LNCAP (cell line): ENCODE measurements at regions not wholly inside any gene's neighbourhood (a gene's known extent, or its start where the extent isn't known, plus 50 kb on each side); places are given as distances from the start of the nearest gene placed in this dataset.
A peak's percentile ranks its signal among the peaks of the same experiment; 100 is the strongest.

ENCODE experiments used
- TF ChIP-seq, protein P1 (sequence below): fragments of 450-650 bp; IDR thresholded peaks from 2 replicates; pipeline ENCODE4 v1.5.1; 2017; ENCODE audit warnings: mild to moderate bottlenecking

DNA sequence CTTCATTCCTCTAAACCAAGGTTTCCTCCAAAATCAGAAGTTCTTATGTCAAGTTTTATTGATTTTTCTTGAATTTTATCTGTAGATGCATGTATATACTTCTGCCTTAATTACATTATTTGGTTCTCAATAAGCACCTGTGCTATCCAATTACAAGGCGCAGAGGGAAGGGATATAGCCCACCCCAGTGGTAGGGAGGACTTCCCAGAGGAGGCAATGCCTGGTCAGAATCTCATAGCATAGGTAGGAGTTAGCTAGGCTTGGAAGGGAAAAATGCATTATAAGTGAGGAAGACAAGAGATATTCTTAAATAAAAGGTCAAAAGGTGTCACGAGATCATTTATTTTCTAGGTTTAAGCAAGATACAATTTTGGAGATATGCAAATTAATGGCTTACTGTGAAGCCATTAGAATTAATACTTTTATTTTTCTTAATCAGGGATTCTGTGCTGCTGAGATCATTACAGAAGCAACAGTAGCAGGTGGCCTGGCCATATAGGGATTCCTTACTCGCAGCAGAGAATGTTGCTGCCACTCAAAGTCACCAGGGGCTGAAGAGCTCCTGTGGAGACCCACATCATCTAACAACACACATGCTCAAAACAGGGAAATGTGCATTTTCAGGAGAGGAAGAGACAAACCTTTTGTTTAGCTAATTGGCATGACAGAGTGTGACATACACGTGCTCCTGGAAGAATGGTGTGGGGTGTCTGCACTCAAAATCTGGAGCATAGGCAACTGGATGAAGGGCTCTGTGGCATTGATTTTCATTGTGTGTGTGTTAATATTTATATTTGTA is 178.3 kb downstream of the ATG4C start:
- TF ChIP-seq, protein P1, sequence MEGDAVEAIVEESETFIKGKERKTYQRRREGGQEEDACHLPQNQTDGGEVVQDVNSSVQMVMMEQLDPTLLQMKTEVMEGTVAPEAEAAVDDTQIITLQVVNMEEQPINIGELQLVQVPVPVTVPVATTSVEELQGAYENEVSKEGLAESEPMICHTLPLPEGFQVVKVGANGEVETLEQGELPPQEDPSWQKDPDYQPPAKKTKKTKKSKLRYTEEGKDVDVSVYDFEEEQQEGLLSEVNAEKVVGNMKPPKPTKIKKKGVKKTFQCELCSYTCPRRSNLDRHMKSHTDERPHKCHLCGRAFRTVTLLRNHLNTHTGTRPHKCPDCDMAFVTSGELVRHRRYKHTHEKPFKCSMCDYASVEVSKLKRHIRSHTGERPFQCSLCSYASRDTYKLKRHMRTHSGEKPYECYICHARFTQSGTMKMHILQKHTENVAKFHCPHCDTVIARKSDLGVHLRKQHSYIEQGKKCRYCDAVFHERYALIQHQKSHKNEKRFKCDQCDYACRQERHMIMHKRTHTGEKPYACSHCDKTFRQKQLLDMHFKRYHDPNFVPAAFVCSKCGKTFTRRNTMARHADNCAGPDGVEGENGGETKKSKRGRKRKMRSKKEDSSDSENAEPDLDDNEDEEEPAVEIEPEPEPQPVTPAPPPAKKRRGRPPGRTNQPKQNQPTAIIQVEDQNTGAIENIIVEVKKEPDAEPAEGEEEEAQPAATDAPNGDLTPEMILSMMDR: no peak

DNA sequence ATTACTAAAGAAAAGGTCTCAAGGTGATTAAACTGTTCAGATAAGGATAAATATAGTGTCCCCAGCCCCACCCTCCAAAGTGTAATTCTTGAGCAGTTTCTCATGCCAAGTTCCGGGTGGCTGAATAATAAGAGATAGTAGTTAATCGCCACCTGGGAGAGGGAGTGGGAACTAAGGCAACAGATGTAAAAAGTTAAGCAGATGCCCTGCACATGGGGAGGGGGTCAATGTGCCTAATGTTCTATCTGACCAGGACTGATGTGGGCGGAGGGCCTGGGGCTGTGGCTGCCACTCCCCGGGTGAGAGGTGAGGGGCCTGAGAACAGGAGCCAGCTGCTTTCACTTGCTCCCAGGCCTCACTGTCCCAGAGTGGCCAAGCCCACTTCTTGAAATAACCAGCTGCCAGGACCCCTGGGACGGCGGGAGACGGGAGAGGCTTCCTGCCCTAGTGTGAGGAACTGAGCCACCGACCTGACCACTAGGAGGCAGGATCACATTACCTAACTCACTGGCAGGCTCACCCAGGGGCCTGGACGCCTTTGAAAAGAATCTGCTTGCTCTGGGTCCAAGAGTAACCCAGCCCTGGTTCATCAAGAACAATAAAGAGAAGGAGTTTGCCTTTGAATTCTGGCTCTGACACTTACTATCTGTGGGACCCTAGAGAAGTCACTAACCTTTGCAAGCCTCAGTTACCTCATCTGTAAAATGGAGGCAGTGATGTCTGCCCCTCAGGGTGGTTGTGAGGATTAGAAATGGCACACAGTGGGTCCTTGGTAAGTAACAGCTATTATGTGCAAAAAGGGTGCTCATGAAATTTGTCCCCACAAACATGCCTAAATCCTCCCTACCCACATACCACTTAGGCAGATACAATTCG is 179.2 kb downstream of the ATG4C start:
- TF ChIP-seq, protein P1: peak; percentile 80

DNA sequence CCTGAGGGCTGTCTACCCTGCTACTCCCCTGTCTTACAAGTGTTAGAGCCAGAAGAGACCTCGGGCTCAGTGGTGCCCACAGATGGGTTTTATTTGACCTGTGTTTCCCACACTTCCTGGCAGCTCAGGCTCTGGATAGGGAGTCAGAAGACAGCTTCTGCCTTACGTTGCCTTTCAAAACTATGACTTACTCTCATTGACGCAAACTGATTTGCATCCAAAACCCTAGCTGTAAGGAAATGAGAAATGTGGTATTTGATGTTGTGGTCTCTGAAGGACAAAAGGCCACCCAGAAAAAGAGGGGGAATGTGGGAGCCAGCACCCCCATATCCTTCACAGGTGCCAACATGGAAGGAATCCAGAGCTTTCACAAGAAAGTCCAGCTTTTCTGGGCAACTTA is 180.2 kb downstream of the ATG4C start:
- TF ChIP-seq, protein P1: no peak

DNA sequence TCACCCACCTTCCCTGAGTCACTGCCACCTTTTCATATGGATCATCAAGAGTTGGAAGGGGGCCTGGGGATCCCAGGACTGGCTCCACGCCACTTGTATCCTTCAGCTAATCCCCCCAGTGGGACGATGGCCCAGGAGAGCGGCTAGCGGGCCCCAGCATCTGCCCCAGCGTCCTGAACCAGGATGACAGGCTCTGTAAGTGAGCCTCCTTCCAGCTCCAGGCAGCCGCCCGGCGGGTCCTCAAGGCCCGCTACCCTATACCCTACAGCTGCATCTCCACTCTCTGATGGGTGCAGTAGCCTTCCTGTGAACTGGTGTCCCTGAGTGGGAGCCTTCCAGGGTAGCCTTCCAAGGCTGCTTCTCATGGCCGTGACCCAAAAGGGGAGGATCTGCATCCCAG is 183.1 kb downstream of the ATG4C start:
- TF ChIP-seq, protein P1: no peak

DNA sequence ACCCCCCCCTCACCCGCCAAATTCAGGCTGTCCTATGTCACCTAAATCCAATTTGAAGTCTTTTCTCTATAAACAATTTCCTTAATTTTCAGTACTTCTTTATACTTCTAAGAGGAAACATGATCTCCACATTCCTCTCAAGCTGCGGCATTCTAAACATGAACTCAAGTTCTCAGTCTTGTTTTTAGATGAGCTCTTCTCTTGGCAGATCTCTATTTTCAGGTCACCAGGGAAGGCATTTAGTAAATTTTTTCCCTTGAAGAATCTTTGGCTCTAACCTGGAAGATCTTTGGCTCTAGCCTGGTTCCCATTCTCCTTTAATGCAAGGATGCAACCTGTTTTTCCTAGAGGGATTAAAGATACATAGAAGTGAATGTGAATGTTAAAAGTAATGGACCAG is 193.4 kb downstream of the ATG4C start:
- TF ChIP-seq, protein P1: no peak

DNA sequence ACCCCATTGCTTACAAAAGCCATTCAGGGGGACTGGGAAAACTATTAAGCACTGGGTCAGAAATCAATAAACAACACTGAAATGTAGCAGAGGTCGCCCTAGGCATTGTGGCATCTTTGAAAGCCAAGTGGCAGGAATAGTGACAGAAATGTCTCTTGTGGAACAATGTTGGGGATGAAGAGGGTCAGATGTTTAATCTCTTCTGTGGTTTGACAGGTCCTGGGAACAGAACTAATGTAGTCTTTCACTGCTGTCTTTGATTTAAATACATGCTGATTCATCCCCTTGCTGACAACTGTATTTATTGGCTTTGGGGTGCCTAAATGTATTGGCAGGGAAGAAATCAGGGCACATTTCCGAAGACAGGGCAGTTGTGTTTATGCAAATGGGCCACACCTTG is 194.8 kb downstream of the ATG4C start:
- TF ChIP-seq, protein P1: no peak

DNA sequence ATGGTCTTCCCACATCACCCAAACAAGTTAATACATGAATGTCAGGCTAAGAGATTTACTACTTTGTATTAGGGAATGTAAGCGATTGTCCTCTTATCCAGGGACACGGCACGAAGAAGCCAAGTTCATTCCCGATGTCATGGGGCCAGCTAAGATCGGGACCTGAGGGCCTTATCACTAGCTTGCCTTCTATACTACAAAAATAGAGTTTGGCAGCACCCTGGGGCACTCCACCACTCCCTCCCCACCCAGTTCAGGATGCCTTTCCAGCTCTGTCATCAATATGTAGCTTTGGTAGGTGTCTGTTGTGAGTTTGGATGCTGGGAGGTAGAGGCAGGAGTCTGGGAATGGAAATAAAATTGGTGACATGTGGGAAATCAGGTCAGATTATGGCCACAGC is 197.5 kb downstream of the ATG4C start:
- TF ChIP-seq, protein P1: no peak
